ES-I3 (cell line): ENCODE measurements at regions not wholly inside any gene's neighbourhood (a gene's known extent, or its start where the extent isn't known, plus 50 kb on each side); places are given as distances from the start of the nearest gene placed in this dataset.
A peak's percentile ranks its signal among the peaks of the same experiment; 100 is the strongest.
"Not testable (repeated sequence)": the region's sequence is repeated elsewhere in the genome, so short reads cannot be mapped to it uniquely, and the experiment has no call there.

Experiments used
- H3K36me3 ChIP-seq: 2 replicates; pipeline ENCODE4 v1.6.1; 2013; ENCODE audit warnings: mild to moderate bottlenecking, low read length, control low read depth, moderate library complexity; ENCODE audit not compliant: insufficient read depth
- H3K4me1 ChIP-seq: 2 replicates; pipeline ENCODE4 v1.6.1; 2013; ENCODE audit warnings: mild to moderate bottlenecking, control low read depth, low read length; ENCODE audit not compliant: insufficient read depth
- H3K9ac ChIP-seq: 2 replicates; pipeline ENCODE4 v1.6.1; 2013; ENCODE audit warnings: low read depth, mild to moderate bottlenecking, low read length, moderate library complexity
- H3K9me3 ChIP-seq: 2 replicates; pipeline ENCODE4 v1.6.1; 2013; ENCODE audit warnings: mild to moderate bottlenecking, low read length, moderate library complexity; ENCODE audit not compliant: control insufficient read depth, insufficient read depth

GRCh38 chr15:24305643-24306042, 369.9 kb upstream of the NPAP1 start:
- H3K9me3 ChIP-seq, H3K9ac ChIP-seq, H3K36me3 ChIP-seq, H3K4me1 ChIP-seq: not testable (repeated sequence)

GRCh38 chr15:24309700-24310099, 365.9 kb upstream of the NPAP1 start:
- not testable (repeated sequence) for H3K36me3 ChIP-seq, H3K9ac ChIP-seq, H3K9me3 ChIP-seq, H3K4me1 ChIP-seq

- H3K4me1 ChIP-seq, H3K9me3 ChIP-seq, H3K9ac ChIP-seq, H3K36me3 ChIP-seq: not testable (repeated sequence)
These were observed 363.9 kb upstream of the NPAP1 start for GRCh38 chr15:24311692-24312091.

- not testable (repeated sequence) for H3K9me3 ChIP-seq, H3K4me1 ChIP-seq, H3K36me3 ChIP-seq, H3K9ac ChIP-seq
These were observed 359.2 kb upstream of the NPAP1 start for GRCh38 chr15:24316326-24316725.

- H3K36me3 ChIP-seq: no peaks in the 10 kb centered on the region
- no peak overlapping the region for H3K9ac ChIP-seq
- H3K9me3 ChIP-seq: no peaks in the 10 kb centered on the region
- no peaks in the 10 kb centered on the region for H3K4me1 ChIP-seq
These were observed 356.6 kb upstream of the NPAP1 start for GRCh38 chr15:24318981-24319380.

- not testable (repeated sequence) for H3K9me3 ChIP-seq, H3K4me1 ChIP-seq, H3K9ac ChIP-seq, H3K36me3 ChIP-seq
These were observed 351.5 kb upstream of the NPAP1 start for GRCh38 chr15:24324096-24324495.

- H3K9me3 ChIP-seq, H3K4me1 ChIP-seq, H3K9ac ChIP-seq, H3K36me3 ChIP-seq: not testable (repeated sequence)
These were observed 349.1 kb upstream of the NPAP1 start for GRCh38 chr15:24326513-24326912.

- not testable (repeated sequence) for H3K36me3 ChIP-seq, H3K9me3 ChIP-seq, H3K4me1 ChIP-seq, H3K9ac ChIP-seq
These were observed 343.6 kb upstream of the NPAP1 start for GRCh38 chr15:24331964-24332363.

GRCh38 chr15:24341876-24342275, 333.7 kb upstream of the NPAP1 start:
- not testable (repeated sequence) for H3K36me3 ChIP-seq, H3K4me1 ChIP-seq, H3K9me3 ChIP-seq, H3K9ac ChIP-seq

GRCh38 chr15:24352777-24353176, 322.8 kb upstream of the NPAP1 start:
- H3K9me3 ChIP-seq, H3K36me3 ChIP-seq, H3K4me1 ChIP-seq, H3K9ac ChIP-seq: not testable (repeated sequence)

GRCh38 chr15:24381103-24381502, 294.5 kb upstream of the NPAP1 start:
- H3K9ac ChIP-seq, H3K36me3 ChIP-seq, H3K9me3 ChIP-seq, H3K4me1 ChIP-seq: not testable (repeated sequence)

- H3K4me1 ChIP-seq, H3K36me3 ChIP-seq, H3K9me3 ChIP-seq, H3K9ac ChIP-seq: not testable (repeated sequence)
These were observed 290.3 kb upstream of the NPAP1 start for GRCh38 chr15:24385258-24385657.

- H3K4me1 ChIP-seq: no peaks in the 10 kb centered on the region
- H3K9ac ChIP-seq: no peak overlapping the region
- no peaks in the 10 kb centered on the region for H3K36me3 ChIP-seq
- H3K9me3 ChIP-seq: no peaks in the 10 kb centered on the region
These were observed 281.3 kb upstream of the NPAP1 start for GRCh38 chr15:24394303-24394702.

- H3K9me3 ChIP-seq, H3K9ac ChIP-seq, H3K36me3 ChIP-seq, H3K4me1 ChIP-seq: not testable (repeated sequence)
These were observed 262.9 kb upstream of the NPAP1 start for GRCh38 chr15:24412649-24413048.

- H3K9ac ChIP-seq: peak overlapping the region; percentile 48; the same call in 1 of the 2 replicates
- H3K4me1 ChIP-seq, H3K9me3 ChIP-seq, H3K36me3 ChIP-seq: not testable (repeated sequence)
These were observed 249.1 kb upstream of the NPAP1 start for GRCh38 chr15:24426286-24427054.

GRCh38 chr15:24427055-24427400, 248.5 kb upstream of the NPAP1 start:
- H3K36me3 ChIP-seq, H3K4me1 ChIP-seq, H3K9me3 ChIP-seq: not testable (repeated sequence)
- peak overlapping the region; percentile 48; the same call in 1 of the 2 replicates for H3K9ac ChIP-seq
